ENCODE measurements at regions not wholly inside any gene's neighbourhood (a gene's known extent, or its start where the extent isn't known, plus 50 kb on each side); places are given as distances from the start of the nearest gene placed in this dataset.

- TF ChIP-seq CTCF (IDR thresholded peaks at IDR 0.05; ENCODE audit: insufficient read depth, low read length, poor library complexity, severe bottlenecking): no peak
- no peak for TF ChIP-seq EZH2phosphoT487 (conservative IDR thresholded peaks at IDR 0.05; ENCODE audit: low read length)
Observed at GRCh38 chr14:38080696-38081095, 127.0 kb upstream of the SSTR1 start.

GRCh38 chr14:38083039-38083438 lies 124.7 kb upstream of the SSTR1 start:
- Histone ChIP-seq H2AFZ (ENCODE audit: low read depth, low read length, severe bottlenecking) (no peak overlapping the region), H3F3A (ENCODE audit: insufficient read depth) (no peaks in the 10 kb centered on the region), H3K4me3 (ENCODE audit: insufficient read depth, low read length, poor library complexity, severe bottlenecking) (no peak overlapping the region), H3K36me3 (ENCODE audit: low read length) (no peaks in the 10 kb centered on the region), H4K20me1 (ENCODE audit: low read depth, low read length) (no peaks in the 10 kb centered on the region), H3K27me3 (ENCODE audit: low read length) (no peaks in the 10 kb centered on the region), H3K9me2 (replicated peaks; ENCODE audit: insufficient read depth, low read length) (no peaks in the 10 kb centered on the region), H3K79me2 (ENCODE audit: insufficient read depth, low read length) (no peaks in the 10 kb centered on the region), H3K9me3 (ENCODE audit: insufficient read depth, low read length) (no peaks in the 10 kb centered on the region), H3K27ac (ENCODE audit: low read depth, low read length) (no peak overlapping the region), H3K9ac (ENCODE audit: low read length) (no peak overlapping the region), H3K4me2 (ENCODE audit: low read depth, low read length, poor library complexity, severe bottlenecking) (no peak overlapping the region)
- TF ChIP-seq EZH2phosphoT487 (conservative IDR thresholded peaks at IDR 0.05; ENCODE audit: low read length): no peak
- no peak for TF ChIP-seq CTCF (IDR thresholded peaks at IDR 0.05; ENCODE audit: insufficient read depth, low read length, poor library complexity, severe bottlenecking)

More at GRCh38 chr14:38080696-38081095, 127.0 kb upstream of the SSTR1 start:
- H3K9me3 ChIP-seq (ENCODE audit: insufficient read depth, low read length): no peaks in the 10 kb centered on the region
- no peaks in the 10 kb centered on the region for H4K20me1 ChIP-seq (ENCODE audit: low read depth, low read length)
- H3K27me3 ChIP-seq (ENCODE audit: low read length): no peaks in the 10 kb centered on the region
- H3K79me2 ChIP-seq (ENCODE audit: insufficient read depth, low read length): no peaks in the 10 kb centered on the region
- no peaks in the 10 kb centered on the region for H3K9me2 ChIP-seq (replicated peaks; ENCODE audit: insufficient read depth, low read length)
- H3F3A ChIP-seq (ENCODE audit: insufficient read depth): no peaks in the 10 kb centered on the region
- no peak overlapping the region for H3K27ac ChIP-seq (ENCODE audit: low read depth, low read length)
- H3K36me3 ChIP-seq (ENCODE audit: low read length): no peaks in the 10 kb centered on the region
- no peak overlapping the region for H2AFZ ChIP-seq (ENCODE audit: low read depth, low read length, severe bottlenecking)
- no peak overlapping the region for H3K9ac ChIP-seq (ENCODE audit: low read length)
- no peak overlapping the region for H3K4me2 ChIP-seq (ENCODE audit: low read depth, low read length, poor library complexity, severe bottlenecking)
- H3K4me3 ChIP-seq (ENCODE audit: insufficient read depth, low read length, poor library complexity, severe bottlenecking): no peak overlapping the region

GRCh38 chr14:38089123-38089522 lies 118.6 kb upstream of the SSTR1 start:
- H3K79me2 ChIP-seq (ENCODE audit: insufficient read depth, low read length): no peaks in the 10 kb centered on the region
- TF ChIP-seq CTCF (IDR thresholded peaks at IDR 0.05; ENCODE audit: insufficient read depth, low read length, poor library complexity, severe bottlenecking) (no peak), EZH2phosphoT487 (conservative IDR thresholded peaks at IDR 0.05; ENCODE audit: low read length) (no peak)
- H3K36me3 ChIP-seq (ENCODE audit: low read length): no peaks in the 10 kb centered on the region
- no peak overlapping the region for H3K4me3 ChIP-seq (ENCODE audit: insufficient read depth, low read length, poor library complexity, severe bottlenecking)
- no peaks in the 10 kb centered on the region for H4K20me1 ChIP-seq (ENCODE audit: low read depth, low read length)
- no peak overlapping the region for H2AFZ ChIP-seq (ENCODE audit: low read depth, low read length, severe bottlenecking)
- H3K9me3 ChIP-seq (ENCODE audit: insufficient read depth, low read length): no peaks in the 10 kb centered on the region
- H3K27ac ChIP-seq (ENCODE audit: low read depth, low read length): no peak overlapping the region
- no peak overlapping the region for H3K9ac ChIP-seq (ENCODE audit: low read length)
- no peak overlapping the region for H3K4me2 ChIP-seq (ENCODE audit: low read depth, low read length, poor library complexity, severe bottlenecking)
- no peaks in the 10 kb centered on the region for H3F3A ChIP-seq (ENCODE audit: insufficient read depth)
- H3K27me3 ChIP-seq (ENCODE audit: low read length): no peaks in the 10 kb centered on the region
- no peaks in the 10 kb centered on the region for H3K9me2 ChIP-seq (replicated peaks; ENCODE audit: insufficient read depth, low read length)
